HG02759 (cell line): ENCODE measurements at regions not wholly inside any gene's neighbourhood (a gene's known extent, or its start where the extent isn't known, plus 50 kb on each side); places are given as distances from the start of the nearest gene placed in this dataset.
"Not testable (repeated sequence)": the region's sequence is repeated elsewhere in the genome, so short reads cannot be mapped to it uniquely, and the experiment has no call there.

Source experiments
- ATAC-seq: cut with Tn5 transposase; IDR thresholded peaks from one replicate; pipeline ENCODE4 v1.9.1; 2021; ENCODE audit warnings: mild to moderate bottlenecking, moderate library complexity; ENCODE audit not compliant: unreplicated experiment

- no peak for ATAC-seq
Measured at GRCh38 chr1:68777851-68778250, 281.0 kb upstream of the DEPDC1 start.

GRCh38 chr1:68779841-68780240 is 283.0 kb upstream of the DEPDC1 start:
- ATAC-seq: not testable (repeated sequence)

GRCh38 chr1:68780919-68781318 is 284.0 kb upstream of the DEPDC1 start:
- ATAC-seq: no peak

- ATAC-seq: no peak
Measured at GRCh38 chr1:68782890-68783289, 286.0 kb upstream of the DEPDC1 start.

GRCh38 chr1:68785328-68785727 is 288.4 kb upstream of the DEPDC1 start:
- ATAC-seq: no peak

- no peak for ATAC-seq
Measured at GRCh38 chr1:68788762-68789161, 291.9 kb upstream of the DEPDC1 start.

GRCh38 chr1:68791800-68792199 is 294.9 kb upstream of the DEPDC1 start:
- no peak for ATAC-seq

- ATAC-seq: no peak
Measured at GRCh38 chr1:68795956-68796355, 299.1 kb upstream of the DEPDC1 start.

- no peak for ATAC-seq
Measured at GRCh38 chr1:68796888-68797287, 300.0 kb upstream of the DEPDC1 start.

- no peak for ATAC-seq
Measured at GRCh38 chr1:68798071-68798470, 301.2 kb upstream of the DEPDC1 start.

GRCh38 chr1:68799096-68799495 is 302.2 kb upstream of the DEPDC1 start:
- no peak for ATAC-seq

- ATAC-seq: no peak
Measured at GRCh38 chr1:68800182-68800581, 303.3 kb upstream of the DEPDC1 start.

GRCh38 chr1:68801440-68801839 is 304.6 kb upstream of the DEPDC1 start:
- ATAC-seq: no peak

- no peak for ATAC-seq
Measured at GRCh38 chr1:68805097-68805641, 308.3 kb upstream of the DEPDC1 start.

- ATAC-seq: no peak
Measured at GRCh38 chr1:68808351-68808750, 311.5 kb upstream of the DEPDC1 start.

GRCh38 chr1:68811806-68812205 is 314.9 kb upstream of the DEPDC1 start:
- ATAC-seq: no peak

- no peak for ATAC-seq
Measured at GRCh38 chr1:68812333-68812732, 315.5 kb upstream of the DEPDC1 start.

- ATAC-seq: no peak
Measured at GRCh38 chr1:68814067-68814466, 317.2 kb upstream of the DEPDC1 start.

- ATAC-seq: no peak
Measured at GRCh38 chr1:68815632-68816031, 318.8 kb upstream of the DEPDC1 start.

GRCh38 chr1:68817505-68818210 is 320.8 kb upstream of the DEPDC1 start:
- ATAC-seq: not testable (repeated sequence)

- no peak for ATAC-seq
Measured at GRCh38 chr1:68819190-68819829, 322.4 kb upstream of the DEPDC1 start.

- ATAC-seq: no peak
Measured at GRCh38 chr1:68820151-68820550, 323.3 kb upstream of the DEPDC1 start.
